ENCODE measurements at regions not wholly inside any gene's neighbourhood (a gene's known extent, or its start where the extent isn't known, plus 50 kb on each side); places are given as distances from the start of the nearest gene placed in this dataset.

DNA sequence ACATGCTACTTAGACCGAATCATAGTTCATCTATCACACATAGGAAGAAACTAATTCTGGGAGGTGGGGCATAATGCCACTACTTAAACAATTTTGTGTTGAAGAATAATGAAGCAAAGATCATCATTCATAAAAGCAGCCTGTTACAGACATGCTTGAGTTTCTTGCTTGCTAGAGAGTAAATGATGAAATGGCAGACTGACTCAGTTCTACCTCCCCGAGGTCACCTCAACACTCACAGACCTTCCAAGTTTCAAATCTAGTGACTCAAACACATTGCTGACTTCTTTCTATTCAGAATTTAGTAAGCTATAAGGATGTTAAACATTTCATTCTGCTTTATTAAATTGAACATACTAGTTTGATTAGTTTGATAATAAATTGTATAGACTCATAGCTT, 636.5 kb upstream of the FRG1 start:
- TF ChIP-seq ZNF341 (tag by site-specific recombination; IDR thresholded peaks at IDR 0.05; ENCODE audit: low read depth) (no peak), ZSCAN23 (tag by site-specific recombination; IDR thresholded peaks at IDR 0.05) (no peak), ZBTB8A (tag by site-specific recombination; IDR thresholded peaks at IDR 0.05) (no peak)
- TF ChIP-seq, protein P1, sequence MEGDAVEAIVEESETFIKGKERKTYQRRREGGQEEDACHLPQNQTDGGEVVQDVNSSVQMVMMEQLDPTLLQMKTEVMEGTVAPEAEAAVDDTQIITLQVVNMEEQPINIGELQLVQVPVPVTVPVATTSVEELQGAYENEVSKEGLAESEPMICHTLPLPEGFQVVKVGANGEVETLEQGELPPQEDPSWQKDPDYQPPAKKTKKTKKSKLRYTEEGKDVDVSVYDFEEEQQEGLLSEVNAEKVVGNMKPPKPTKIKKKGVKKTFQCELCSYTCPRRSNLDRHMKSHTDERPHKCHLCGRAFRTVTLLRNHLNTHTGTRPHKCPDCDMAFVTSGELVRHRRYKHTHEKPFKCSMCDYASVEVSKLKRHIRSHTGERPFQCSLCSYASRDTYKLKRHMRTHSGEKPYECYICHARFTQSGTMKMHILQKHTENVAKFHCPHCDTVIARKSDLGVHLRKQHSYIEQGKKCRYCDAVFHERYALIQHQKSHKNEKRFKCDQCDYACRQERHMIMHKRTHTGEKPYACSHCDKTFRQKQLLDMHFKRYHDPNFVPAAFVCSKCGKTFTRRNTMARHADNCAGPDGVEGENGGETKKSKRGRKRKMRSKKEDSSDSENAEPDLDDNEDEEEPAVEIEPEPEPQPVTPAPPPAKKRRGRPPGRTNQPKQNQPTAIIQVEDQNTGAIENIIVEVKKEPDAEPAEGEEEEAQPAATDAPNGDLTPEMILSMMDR (tag by site-specific recombination; IDR thresholded peaks at IDR 0.05): no peak
